22Rv1 (cell line): ENCODE measurements at regions not wholly inside any gene's neighbourhood (a gene's known extent, or its start where the extent isn't known, plus 50 kb on each side); places are given as distances from the start of the nearest gene placed in this dataset.

Experiments
- ZFX ChIP-seq: fragments of 450-650 bp; IDR thresholded peaks from 2 replicates; pipeline ENCODE4 v1.6.1; 2017; ENCODE audit warnings: antibody characterized with exemption, borderline replicate concordance
- TF ChIP-seq, protein P1 (sequence below): fragments of 450-650 bp; IDR thresholded peaks from 2 replicates; pipeline ENCODE4 v1.5.1; 2017; ENCODE audit warnings: mild to moderate bottlenecking

DNA sequence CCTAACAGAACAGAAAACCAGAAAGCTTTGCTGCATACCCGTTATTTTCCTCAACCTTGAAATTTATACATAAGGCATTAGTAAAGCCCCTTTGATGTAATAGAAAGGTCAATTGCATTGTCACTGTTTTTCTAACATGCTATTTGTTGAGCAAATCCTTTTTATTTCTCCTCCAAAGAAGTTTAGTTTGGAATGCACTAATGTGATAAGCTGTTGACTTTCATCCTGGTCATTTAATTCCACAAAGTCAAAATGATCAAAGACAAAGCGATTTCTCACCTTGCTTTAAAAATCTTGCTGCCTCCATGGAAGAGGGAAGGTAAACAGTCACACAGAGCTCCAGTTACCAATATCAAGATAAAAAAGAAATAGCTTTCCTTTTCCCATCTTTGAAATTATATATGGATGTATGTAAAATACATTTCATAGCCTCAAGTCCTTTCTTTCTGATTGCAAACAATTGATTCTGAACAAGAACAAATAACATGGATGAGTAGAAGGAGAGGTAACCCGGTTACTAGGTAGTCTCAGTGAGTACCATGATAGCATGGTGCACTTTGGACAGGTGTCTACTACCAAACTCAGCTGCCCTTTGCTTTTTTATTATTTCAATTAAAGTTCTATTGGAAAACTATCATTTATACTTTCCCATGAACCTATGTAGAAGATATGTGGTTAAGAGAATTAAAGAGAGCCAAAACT, 452.7 kb downstream of the STK39 start:
- TF ChIP-seq, protein P1, sequence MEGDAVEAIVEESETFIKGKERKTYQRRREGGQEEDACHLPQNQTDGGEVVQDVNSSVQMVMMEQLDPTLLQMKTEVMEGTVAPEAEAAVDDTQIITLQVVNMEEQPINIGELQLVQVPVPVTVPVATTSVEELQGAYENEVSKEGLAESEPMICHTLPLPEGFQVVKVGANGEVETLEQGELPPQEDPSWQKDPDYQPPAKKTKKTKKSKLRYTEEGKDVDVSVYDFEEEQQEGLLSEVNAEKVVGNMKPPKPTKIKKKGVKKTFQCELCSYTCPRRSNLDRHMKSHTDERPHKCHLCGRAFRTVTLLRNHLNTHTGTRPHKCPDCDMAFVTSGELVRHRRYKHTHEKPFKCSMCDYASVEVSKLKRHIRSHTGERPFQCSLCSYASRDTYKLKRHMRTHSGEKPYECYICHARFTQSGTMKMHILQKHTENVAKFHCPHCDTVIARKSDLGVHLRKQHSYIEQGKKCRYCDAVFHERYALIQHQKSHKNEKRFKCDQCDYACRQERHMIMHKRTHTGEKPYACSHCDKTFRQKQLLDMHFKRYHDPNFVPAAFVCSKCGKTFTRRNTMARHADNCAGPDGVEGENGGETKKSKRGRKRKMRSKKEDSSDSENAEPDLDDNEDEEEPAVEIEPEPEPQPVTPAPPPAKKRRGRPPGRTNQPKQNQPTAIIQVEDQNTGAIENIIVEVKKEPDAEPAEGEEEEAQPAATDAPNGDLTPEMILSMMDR, result no peak
- no peak for TF ChIP-seq ZFX
